ENCODE measurements at regions not wholly inside any gene's neighbourhood (a gene's known extent, or its start where the extent isn't known, plus 50 kb on each side); places are given as distances from the start of the nearest gene placed in this dataset.

DNA sequence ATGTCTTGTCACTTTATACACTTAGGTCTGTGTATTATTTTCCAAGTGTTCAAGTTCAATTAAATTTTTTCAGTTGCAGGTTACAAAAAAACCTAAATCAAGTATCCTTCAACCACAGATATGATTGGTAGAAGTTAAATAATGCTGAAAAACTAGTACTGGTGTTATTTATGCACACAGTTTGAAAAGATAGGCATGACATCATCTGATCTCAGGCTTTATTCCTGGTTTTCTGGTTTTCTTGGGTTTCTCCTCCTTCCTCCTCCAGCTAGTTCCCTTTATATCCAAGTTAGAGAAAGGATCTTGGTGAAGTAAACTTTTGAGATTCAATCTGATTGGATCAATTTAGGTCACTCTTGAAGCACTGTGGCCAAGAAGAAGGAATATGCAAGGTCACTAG is 1201.1 kb upstream of the B3GALT2 start:
- TF ChIP-seq CTCF (IDR thresholded peaks at IDR 0.05; ENCODE audit: poor library complexity), result no peak
- TF ChIP-seq EZH2phosphoT487 (IDR thresholded peaks at IDR 0.05; ENCODE audit: low read depth, severe bottlenecking, unreplicated experiment), result no peak
- TF ChIP-seq EZH2 (IDR thresholded peaks at IDR 0.05; ENCODE audit: borderline replicate concordance), result no peak
